ENCODE measurements at regions not wholly inside any gene's neighbourhood (a gene's known extent, or its start where the extent isn't known, plus 50 kb on each side); places are given as distances from the start of the nearest gene placed in this dataset.

- FAIRE-seq (no peak), DNase-seq (no peak)
- Histone ChIP-seq H3K4me3 (ENCODE audit: low read depth in 1 of 3, low read length in 3 of 3) (no peak overlapping the region), H3K27me3 (ENCODE audit: control insufficient read depth in 3 of 3, insufficient read depth in 3 of 3, low read length in 3 of 3) (no peaks in the 10 kb centered on the region), H3K36me3 (ENCODE audit: control insufficient read depth in 3 of 3, insufficient read depth in 2 of 3, low read depth in 1 of 3, low read length in 3 of 3) (no peaks in the 10 kb centered on the region), H3K4me1 (ENCODE audit: control insufficient read depth in 3 of 3, insufficient read depth in 2 of 3, low read depth in 1 of 3, low read length in 2 of 3) (no peaks in the 10 kb centered on the region), H3K9me3 (ENCODE audit: control insufficient read depth in 2 of 2, insufficient read depth in 1 of 2, low read depth in 1 of 2, low read length in 1 of 2) (no peaks in the 10 kb centered on the region), H3K27ac (ENCODE audit: low read depth in 1 of 3, low read length in 2 of 3) (no peak overlapping the region)
- WGBS, 3 donors: 90 to 96% (median 95%) methylated on average over 3 of the region's 3 CpGs
Measured at GRCh38 chr3:177726807-177727206, 529.5 kb upstream of the TBL1XR1 start.

GRCh38 chr3:177729956-177730681, 532.8 kb upstream of the TBL1XR1 start:
- Histone ChIP-seq H3K4me3 (ENCODE audit: low read depth in 1 of 3, low read length in 3 of 3) (no peak overlapping the region), H3K9me3 (ENCODE audit: control insufficient read depth in 2 of 2, insufficient read depth in 1 of 2, low read depth in 1 of 2, low read length in 1 of 2) (no peaks in the 10 kb centered on the region), H3K27me3 (ENCODE audit: control insufficient read depth in 3 of 3, insufficient read depth in 3 of 3, low read length in 3 of 3) (no peaks in the 10 kb centered on the region), H3K4me1 (ENCODE audit: control insufficient read depth in 3 of 3, insufficient read depth in 2 of 3, low read depth in 1 of 3, low read length in 2 of 3) (no peaks in the 10 kb centered on the region), H3K36me3 (ENCODE audit: control insufficient read depth in 3 of 3, insufficient read depth in 2 of 3, low read depth in 1 of 3, low read length in 3 of 3) (no peaks in the 10 kb centered on the region), H3K27ac (ENCODE audit: low read depth in 1 of 3, low read length in 2 of 3) (no peak overlapping the region)
- FAIRE-seq (no peak), DNase-seq (no peak)
- WGBS, 3 donors: 67 to 81% (median 76%) methylated on average over 14 of the region's 14 CpGs

GRCh38 chr3:177730814-177731213, 533.5 kb upstream of the TBL1XR1 start:
- DNase-seq (no peak), FAIRE-seq (no peak)
- no peaks in the 10 kb centered on the region for H3K4me1 ChIP-seq (ENCODE audit: control insufficient read depth in 3 of 3, insufficient read depth in 2 of 3, low read depth in 1 of 3, low read length in 2 of 3)
- H3K27me3 ChIP-seq (ENCODE audit: control insufficient read depth in 3 of 3, insufficient read depth in 3 of 3, low read length in 3 of 3): no peaks in the 10 kb centered on the region
- H3K27ac ChIP-seq (ENCODE audit: low read depth in 1 of 3, low read length in 2 of 3): no peak overlapping the region
- no peaks in the 10 kb centered on the region for H3K9me3 ChIP-seq (ENCODE audit: control insufficient read depth in 2 of 2, insufficient read depth in 1 of 2, low read depth in 1 of 2, low read length in 1 of 2)
- no peak overlapping the region for H3K4me3 ChIP-seq (ENCODE audit: low read depth in 1 of 3, low read length in 3 of 3)
- H3K36me3 ChIP-seq (ENCODE audit: control insufficient read depth in 3 of 3, insufficient read depth in 2 of 3, low read depth in 1 of 3, low read length in 3 of 3): no peaks in the 10 kb centered on the region
- 75 to 88% (median 78%) methylated on average over 6 of the region's 6 CpGs for WGBS, 3 donors

- no peak for DNase-seq
- Histone ChIP-seq H3K4me3 (ENCODE audit: low read depth in 1 of 3, low read length in 3 of 3) (no peak overlapping the region), H3K27ac (ENCODE audit: low read depth in 1 of 3, low read length in 2 of 3) (no peak overlapping the region), H3K27me3 (ENCODE audit: control insufficient read depth in 3 of 3, insufficient read depth in 3 of 3, low read length in 3 of 3) (no peaks in the 10 kb centered on the region), H3K9me3 (ENCODE audit: control insufficient read depth in 2 of 2, insufficient read depth in 1 of 2, low read depth in 1 of 2, low read length in 1 of 2) (no peaks in the 10 kb centered on the region), H3K4me1 (ENCODE audit: control insufficient read depth in 3 of 3, insufficient read depth in 2 of 3, low read depth in 1 of 3, low read length in 2 of 3) (no peaks in the 10 kb centered on the region), H3K36me3 (ENCODE audit: control insufficient read depth in 3 of 3, insufficient read depth in 2 of 3, low read depth in 1 of 3, low read length in 3 of 3) (no peaks in the 10 kb centered on the region)
- no peak for FAIRE-seq
- 87 to 90% (median 89%) methylated on average over 3 of the region's 3 CpGs for WGBS, 3 donors
Measured at GRCh38 chr3:177731644-177732268, 534.5 kb upstream of the TBL1XR1 start.

GRCh38 chr3:177733233-177733632, 536.0 kb upstream of the TBL1XR1 start:
- Histone ChIP-seq H3K36me3 (ENCODE audit: control insufficient read depth in 3 of 3, insufficient read depth in 2 of 3, low read depth in 1 of 3, low read length in 3 of 3) (no peaks in the 10 kb centered on the region), H3K27ac (ENCODE audit: low read depth in 1 of 3, low read length in 2 of 3) (no peak overlapping the region), H3K9me3 (ENCODE audit: control insufficient read depth in 2 of 2, insufficient read depth in 1 of 2, low read depth in 1 of 2, low read length in 1 of 2) (no peaks in the 10 kb centered on the region), H3K4me3 (ENCODE audit: low read depth in 1 of 3, low read length in 3 of 3) (no peak overlapping the region), H3K27me3 (ENCODE audit: control insufficient read depth in 3 of 3, insufficient read depth in 3 of 3, low read length in 3 of 3) (no peaks in the 10 kb centered on the region), H3K4me1 (ENCODE audit: control insufficient read depth in 3 of 3, insufficient read depth in 2 of 3, low read depth in 1 of 3, low read length in 2 of 3) (no peaks in the 10 kb centered on the region)
- no peak for DNase-seq
- no peak for FAIRE-seq
- 82 to 90% (median 87%) methylated on average over 1 of the region's 1 CpG for WGBS, 3 donors

- Histone ChIP-seq H3K4me3 (ENCODE audit: low read depth in 1 of 3, low read length in 3 of 3) (no peak overlapping the region), H3K4me1 (ENCODE audit: control insufficient read depth in 3 of 3, insufficient read depth in 2 of 3, low read depth in 1 of 3, low read length in 2 of 3) (no peaks in the 10 kb centered on the region), H3K9me3 (ENCODE audit: control insufficient read depth in 2 of 2, insufficient read depth in 1 of 2, low read depth in 1 of 2, low read length in 1 of 2) (no peaks in the 10 kb centered on the region), H3K27me3 (ENCODE audit: control insufficient read depth in 3 of 3, insufficient read depth in 3 of 3, low read length in 3 of 3) (no peaks in the 10 kb centered on the region), H3K36me3 (ENCODE audit: control insufficient read depth in 3 of 3, insufficient read depth in 2 of 3, low read depth in 1 of 3, low read length in 3 of 3) (no peaks in the 10 kb centered on the region), H3K27ac (ENCODE audit: low read depth in 1 of 3, low read length in 2 of 3) (no peak overlapping the region)
- WGBS, 3 donors: 81 to 96% (median 94%) methylated on average over 2 of the region's 2 CpGs
- DNase-seq: no peak
- FAIRE-seq: no peak
Measured at GRCh38 chr3:177733936-177734335, 536.7 kb upstream of the TBL1XR1 start.

GRCh38 chr3:177735431-177735830, 538.1 kb upstream of the TBL1XR1 start:
- Histone ChIP-seq H3K4me1 (ENCODE audit: control insufficient read depth in 3 of 3, insufficient read depth in 2 of 3, low read depth in 1 of 3, low read length in 2 of 3) (no peaks in the 10 kb centered on the region), H3K9me3 (ENCODE audit: control insufficient read depth in 2 of 2, insufficient read depth in 1 of 2, low read depth in 1 of 2, low read length in 1 of 2) (no peaks in the 10 kb centered on the region), H3K27ac (ENCODE audit: low read depth in 1 of 3, low read length in 2 of 3) (no peak overlapping the region), H3K27me3 (ENCODE audit: control insufficient read depth in 3 of 3, insufficient read depth in 3 of 3, low read length in 3 of 3) (no peaks in the 10 kb centered on the region), H3K36me3 (ENCODE audit: control insufficient read depth in 3 of 3, insufficient read depth in 2 of 3, low read depth in 1 of 3, low read length in 3 of 3) (no peaks in the 10 kb centered on the region), H3K4me3 (ENCODE audit: low read depth in 1 of 3, low read length in 3 of 3) (no peak overlapping the region)
- 74 to 90% (median 87%) methylated on average over 2 of the region's 2 CpGs for WGBS, 3 donors
- DNase-seq (no peak), FAIRE-seq (no peak)

- H3K9me3 ChIP-seq (ENCODE audit: control insufficient read depth in 2 of 2, insufficient read depth in 1 of 2, low read depth in 1 of 2, low read length in 1 of 2): peaks cover 0 to 7% of the 10 kb centered on the region in 2 donors
- FAIRE-seq (no peak), DNase-seq (no peak)
- H3K27me3 ChIP-seq (ENCODE audit: control insufficient read depth in 3 of 3, insufficient read depth in 3 of 3, low read length in 3 of 3): no peaks in the 10 kb centered on the region
- H3K4me3 ChIP-seq (ENCODE audit: low read depth in 1 of 3, low read length in 3 of 3): no peak overlapping the region
- H3K4me1 ChIP-seq (ENCODE audit: control insufficient read depth in 3 of 3, insufficient read depth in 2 of 3, low read depth in 1 of 3, low read length in 2 of 3): no peaks in the 10 kb centered on the region
- H3K36me3 ChIP-seq (ENCODE audit: control insufficient read depth in 3 of 3, insufficient read depth in 2 of 3, low read depth in 1 of 3, low read length in 3 of 3): no peaks in the 10 kb centered on the region
- WGBS, 3 donors: 95 to 98% (median 97%) methylated on average over 5 of the region's 5 CpGs
- no peak overlapping the region for H3K27ac ChIP-seq (ENCODE audit: low read depth in 1 of 3, low read length in 2 of 3)
Measured at GRCh38 chr3:177739461-177739860, 542.2 kb upstream of the TBL1XR1 start.

GRCh38 chr3:177740254-177740653, 543.0 kb upstream of the TBL1XR1 start:
- H3K4me1 ChIP-seq (ENCODE audit: control insufficient read depth in 3 of 3, insufficient read depth in 2 of 3, low read depth in 1 of 3, low read length in 2 of 3): no peaks in the 10 kb centered on the region
- WGBS, 3 donors: 75 to 79% (median 77%) methylated on average over 3 of the region's 3 CpGs

More at GRCh38 chr3:177740254-177740653, 543.0 kb upstream of the TBL1XR1 start:
- no peaks in the 10 kb centered on the region for H3K27me3 ChIP-seq (ENCODE audit: control insufficient read depth in 3 of 3, insufficient read depth in 3 of 3, low read length in 3 of 3)
- no peak overlapping the region for H3K27ac ChIP-seq (ENCODE audit: low read depth in 1 of 3, low read length in 2 of 3)
- H3K9me3 ChIP-seq (ENCODE audit: control insufficient read depth in 2 of 2, insufficient read depth in 1 of 2, low read depth in 1 of 2, low read length in 1 of 2): peaks cover 0 to 7% of the 10 kb centered on the region in 2 donors
- FAIRE-seq (no peak), DNase-seq (no peak)
- no peaks in the 10 kb centered on the region for H3K36me3 ChIP-seq (ENCODE audit: control insufficient read depth in 3 of 3, insufficient read depth in 2 of 3, low read depth in 1 of 3, low read length in 3 of 3)
- no peak overlapping the region for H3K4me3 ChIP-seq (ENCODE audit: low read depth in 1 of 3, low read length in 3 of 3)

Data from small intestine (tissue), 7 donors.